ENCODE measurements at regions not wholly inside any gene's neighbourhood (a gene's known extent, or its start where the extent isn't known, plus 50 kb on each side); places are given as distances from the start of the nearest gene placed in this dataset.

DNA sequence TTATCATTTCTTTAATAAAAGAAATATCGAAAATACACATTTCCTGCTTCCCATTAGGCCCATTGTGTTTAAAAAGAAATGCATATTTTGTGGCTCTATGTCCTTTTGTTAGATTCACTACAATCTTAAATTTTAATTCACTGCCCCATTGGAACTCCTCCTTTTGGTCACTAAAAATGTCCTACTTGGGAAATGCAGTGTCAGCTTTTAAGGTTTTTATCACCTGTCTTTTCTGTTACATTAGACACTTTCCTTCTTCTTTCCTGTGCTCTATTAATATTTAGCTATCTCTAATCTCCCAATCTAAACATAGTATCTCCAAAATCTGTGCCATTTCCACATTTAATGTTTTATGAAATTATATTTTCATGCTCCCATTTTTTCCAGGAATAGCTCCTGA, 164.9 kb upstream of the SPOCK3 start:
- Histone ChIP-seq H3K4me1 (ENCODE audit: insufficient read depth) (no peaks in the 10 kb centered on the region), H3F3A (ENCODE audit: insufficient read depth) (no peaks in the 10 kb centered on the region), H3K9me3 (ENCODE audit: low read depth) (no peaks in the 10 kb centered on the region), H4K20me1 (ENCODE audit: insufficient read depth) (no peaks in the 10 kb centered on the region), H3K9me2 (ENCODE audit: insufficient read depth) (no peaks in the 10 kb centered on the region), H3K36me3 (ENCODE audit: low read depth) (no peaks in the 10 kb centered on the region), H3K27me3 (replicated peaks; ENCODE audit: insufficient read depth) (no peaks in the 10 kb centered on the region), H3K27ac (no peak overlapping the region), H3K79me2 (ENCODE audit: insufficient read depth) (no peaks in the 10 kb centered on the region), H2AFZ (no peak overlapping the region), H3K4me3 (no peak overlapping the region), H3K9ac (no peak overlapping the region), H3K4me2 (ENCODE audit: unreplicated experiment) (no peak overlapping the region)
- DNase-seq: no peak
- in situ Hi-C loops (cut with MboI): no loop called here
- TF ChIP-seq EZH2 (IDR thresholded peaks at IDR 0.05; ENCODE audit: insufficient read depth, poor library complexity, severe bottlenecking): no peak
- no peak for TF ChIP-seq EZH2phosphoT487 (IDR thresholded peaks at IDR 0.05; ENCODE audit: insufficient read depth, low read depth)
- 2 to 5% methylated on average over 1 of the region's 1 CpG for WGBS, 2 experiments (ENCODE audit: low coverage in 1 of 2, low lambda C conversion rate in 2 of 2, missing lambda C conversion rate in 2 of 2)

GRCh38 chr4:167406181-167406580, 171.9 kb upstream of the SPOCK3 start:
- Histone ChIP-seq H3K9me2 (ENCODE audit: insufficient read depth) (no peaks in the 10 kb centered on the region), H2AFZ (no peak overlapping the region), H3K9me3 (ENCODE audit: low read depth) (no peaks in the 10 kb centered on the region), H3K79me2 (ENCODE audit: insufficient read depth) (no peaks in the 10 kb centered on the region), H4K20me1 (ENCODE audit: insufficient read depth) (no peaks in the 10 kb centered on the region), H3K27me3 (replicated peaks; ENCODE audit: insufficient read depth) (no peaks in the 10 kb centered on the region), H3K4me3 (no peak overlapping the region), H3K9ac (no peak overlapping the region), H3F3A (ENCODE audit: insufficient read depth) (no peaks in the 10 kb centered on the region), H3K4me2 (ENCODE audit: unreplicated experiment) (no peak overlapping the region), H3K4me1 (ENCODE audit: insufficient read depth) (no peaks in the 10 kb centered on the region), H3K27ac (no peak overlapping the region), H3K36me3 (ENCODE audit: low read depth) (no peaks in the 10 kb centered on the region)
- TF ChIP-seq EZH2 (IDR thresholded peaks at IDR 0.05; ENCODE audit: insufficient read depth, poor library complexity, severe bottlenecking) (no peak), EZH2phosphoT487 (IDR thresholded peaks at IDR 0.05; ENCODE audit: insufficient read depth, low read depth) (no peak)
- in situ Hi-C loops (cut with MboI): no loop called here
- no peak for DNase-seq
- 39 to 52% methylated on average over 1 of the region's 1 CpG for WGBS, 2 experiments (ENCODE audit: low coverage in 1 of 2, low lambda C conversion rate in 2 of 2, missing lambda C conversion rate in 2 of 2)

- no peak overlapping the region for H3K27ac ChIP-seq
- no peak overlapping the region for H3K4me3 ChIP-seq
- H3K9me3 ChIP-seq (ENCODE audit: low read depth): no peaks in the 10 kb centered on the region
- WGBS, 2 experiments (ENCODE audit: low coverage in 1 of 2, low lambda C conversion rate in 2 of 2, missing lambda C conversion rate in 2 of 2): 16 to 19% methylated on average over 4 of the region's 4 CpGs
- no peaks in the 10 kb centered on the region for H3K4me1 ChIP-seq (ENCODE audit: insufficient read depth)
- no peak overlapping the region for H2AFZ ChIP-seq
- no peaks in the 10 kb centered on the region for H3F3A ChIP-seq (ENCODE audit: insufficient read depth)
- H3K4me2 ChIP-seq (ENCODE audit: unreplicated experiment): no peak overlapping the region
- TF ChIP-seq EZH2 (IDR thresholded peaks at IDR 0.05; ENCODE audit: insufficient read depth, poor library complexity, severe bottlenecking) (no peak), EZH2phosphoT487 (IDR thresholded peaks at IDR 0.05; ENCODE audit: insufficient read depth, low read depth) (no peak)
- no peaks in the 10 kb centered on the region for H3K9me2 ChIP-seq (ENCODE audit: insufficient read depth)
- no peaks in the 10 kb centered on the region for H3K36me3 ChIP-seq (ENCODE audit: low read depth)
- in situ Hi-C loops (cut with MboI): no loop called here
- no peak overlapping the region for H3K9ac ChIP-seq
- H3K79me2 ChIP-seq (ENCODE audit: insufficient read depth): no peaks in the 10 kb centered on the region
- H4K20me1 ChIP-seq (ENCODE audit: insufficient read depth): no peaks in the 10 kb centered on the region
- H3K27me3 ChIP-seq (replicated peaks; ENCODE audit: insufficient read depth): no peaks in the 10 kb centered on the region
- no peak for DNase-seq
These were observed 181.2 kb upstream of the SPOCK3 start for GRCh38 chr4:167415461-167415860.

DNA sequence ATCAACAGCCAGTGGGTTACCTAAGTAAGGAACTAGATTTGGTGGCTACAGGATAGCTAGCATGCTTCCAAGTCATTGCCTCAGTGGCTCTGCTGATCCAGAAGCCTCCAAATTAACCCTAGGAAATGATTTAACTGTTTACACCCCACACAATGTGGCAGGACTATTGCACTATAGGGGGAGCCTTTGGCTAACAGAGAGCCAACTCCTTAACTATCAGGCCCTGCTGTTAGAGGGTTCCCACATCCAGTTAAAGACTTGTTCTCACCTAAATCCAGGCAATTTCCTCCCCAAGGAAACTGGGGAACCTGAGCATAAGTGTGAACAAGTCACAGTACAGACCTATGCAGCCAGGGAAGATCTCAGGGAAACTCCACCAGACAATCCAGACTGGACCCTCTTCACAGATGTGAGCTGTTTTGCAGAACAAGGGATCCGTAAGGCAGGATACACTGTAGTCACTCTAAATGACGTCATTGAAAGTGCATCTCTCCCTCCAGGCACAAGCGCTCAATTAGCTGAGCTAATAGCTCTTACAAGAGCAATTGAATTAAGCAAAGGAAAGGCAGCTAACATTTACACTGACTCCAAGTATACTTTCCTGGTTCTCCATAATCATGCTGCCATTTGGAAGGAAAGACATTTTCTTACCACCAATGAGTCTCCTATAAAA, 185.3 kb upstream of the SPOCK3 start:
- TF ChIP-seq EZH2 (IDR thresholded peaks at IDR 0.05; ENCODE audit: insufficient read depth, poor library complexity, severe bottlenecking) (no peak), EZH2phosphoT487 (IDR thresholded peaks at IDR 0.05; ENCODE audit: insufficient read depth, low read depth) (no peak)
- Histone ChIP-seq H3K4me1 (ENCODE audit: insufficient read depth) (no peaks in the 10 kb centered on the region), H3F3A (ENCODE audit: insufficient read depth) (no peaks in the 10 kb centered on the region), H2AFZ (no peak overlapping the region), H3K36me3 (ENCODE audit: low read depth) (no peaks in the 10 kb centered on the region), H3K4me3 (no peak overlapping the region), H3K9me2 (ENCODE audit: insufficient read depth) (no peaks in the 10 kb centered on the region), H3K79me2 (ENCODE audit: insufficient read depth) (no peaks in the 10 kb centered on the region), H3K27ac (no peak overlapping the region), H3K27me3 (replicated peaks; ENCODE audit: insufficient read depth) (no peaks in the 10 kb centered on the region), H3K9me3 (ENCODE audit: low read depth) (no peaks in the 10 kb centered on the region), H3K4me2 (ENCODE audit: unreplicated experiment) (no peak overlapping the region), H3K9ac (no peak overlapping the region), H4K20me1 (ENCODE audit: insufficient read depth) (no peaks in the 10 kb centered on the region)
- DNase-seq: no peak
- in situ Hi-C loops (cut with MboI): no loop called here
- WGBS, 2 experiments (ENCODE audit: low coverage in 1 of 2, low lambda C conversion rate in 2 of 2, missing lambda C conversion rate in 2 of 2): 31 to 35% methylated on average over 3 of the region's 3 CpGs

- H3F3A ChIP-seq (ENCODE audit: insufficient read depth): no peaks in the 10 kb centered on the region
- H3K9me3 ChIP-seq (ENCODE audit: low read depth): no peaks in the 10 kb centered on the region
- H3K4me2 ChIP-seq (ENCODE audit: unreplicated experiment): no peak overlapping the region
- H3K27me3 ChIP-seq (replicated peaks; ENCODE audit: insufficient read depth): no peaks in the 10 kb centered on the region
- 0 to 13% methylated on average over 1 of the region's 1 CpG for WGBS, 2 experiments (ENCODE audit: low coverage in 1 of 2, low lambda C conversion rate in 2 of 2, missing lambda C conversion rate in 2 of 2)
- no peaks in the 10 kb centered on the region for H4K20me1 ChIP-seq (ENCODE audit: insufficient read depth)
- no peak for TF ChIP-seq EZH2 (IDR thresholded peaks at IDR 0.05; ENCODE audit: insufficient read depth, poor library complexity, severe bottlenecking)
- TF ChIP-seq EZH2phosphoT487 (IDR thresholded peaks at IDR 0.05; ENCODE audit: insufficient read depth, low read depth): no peak
- no peaks in the 10 kb centered on the region for H3K9me2 ChIP-seq (ENCODE audit: insufficient read depth)
- no peaks in the 10 kb centered on the region for H3K79me2 ChIP-seq (ENCODE audit: insufficient read depth)
- no peak overlapping the region for H2AFZ ChIP-seq
- no peaks in the 10 kb centered on the region for H3K4me1 ChIP-seq (ENCODE audit: insufficient read depth)
- no peak overlapping the region for H3K27ac ChIP-seq
- no peak overlapping the region for H3K9ac ChIP-seq
- in situ Hi-C loops (cut with MboI): no loop called here
- no peak overlapping the region for H3K4me3 ChIP-seq
- DNase-seq: no peak
- no peaks in the 10 kb centered on the region for H3K36me3 ChIP-seq (ENCODE audit: low read depth)
These were observed 186.9 kb upstream of the SPOCK3 start for GRCh38 chr4:167421201-167421600.
